ENCODE measurements at regions not wholly inside any gene's neighbourhood (a gene's known extent, or its start where the extent isn't known, plus 50 kb on each side); places are given as distances from the start of the nearest gene placed in this dataset.

GRCh38 chr3:82999777-83000176 is 1238.3 kb upstream of the GBE1 start:
- Histone ChIP-seq H3K36me3 (no peaks in the 10 kb centered on the region), H3K9me3 (peaks cover 0 to 6% (median 0%) of the 10 kb centered on the region in 3 donors), H3K27ac (no peak overlapping the region), H3K4me3 (no peak overlapping the region), H3K27me3 (no peaks in the 10 kb centered on the region), H3K4me1 (no peaks in the 10 kb centered on the region)
- TF ChIP-seq POLR2A (IDR thresholded peaks at IDR 0.05) (no peak), EP300 (IDR thresholded peaks at IDR 0.05) (no peak)
- WGBS, 2 donors (ENCODE audit: low coverage in 1 of 2), result 81 to 89% methylated on average over 1 of the region's 1 CpG
- no peak for ATAC-seq

- Histone ChIP-seq H3K27me3 (no peaks in the 10 kb centered on the region), H3K4me1 (no peaks in the 10 kb centered on the region), H3K9me3 (peaks cover 0 to 3% (median 0%) of the 10 kb centered on the region in 3 donors), H3K4me3 (no peak overlapping the region), H3K27ac (no peak overlapping the region), H3K36me3 (no peaks in the 10 kb centered on the region)
- 49 to 100% methylated on average over 1 to 3 of the region's 3 CpGs for WGBS, 2 donors (ENCODE audit: low coverage in 1 of 2)
- TF ChIP-seq EP300 (IDR thresholded peaks at IDR 0.05) (no peak), CTCF (IDR thresholded peaks at IDR 0.05) (no peak), POLR2A (IDR thresholded peaks at IDR 0.05) (no peak), POLR2AphosphoS5 (IDR thresholded peaks at IDR 0.05) (no peak)
- no peak for ATAC-seq
Measured at GRCh38 chr3:82978368-82978767, 1216.9 kb upstream of the GBE1 start.

- Histone ChIP-seq H3K4me3 (no peak overlapping the region), H3K4me1 (no peaks in the 10 kb centered on the region), H3K27ac (no peak overlapping the region), H3K36me3 (no peaks in the 10 kb centered on the region), H3K27me3 (no peaks in the 10 kb centered on the region), H3K9me3 (no peaks in the 10 kb centered on the region)
- 79% methylated on average over 3 of the region's 3 CpGs for WGBS, 2 donors (ENCODE audit: low coverage in 1 of 2)
- no peak for ATAC-seq
- TF ChIP-seq CTCF (IDR thresholded peaks at IDR 0.05) (no peak), POLR2A (IDR thresholded peaks at IDR 0.05) (no peak), EP300 (IDR thresholded peaks at IDR 0.05) (no peak), POLR2AphosphoS5 (IDR thresholded peaks at IDR 0.05) (no peak)
Measured at GRCh38 chr3:82977871-82978270, 1216.4 kb upstream of the GBE1 start.

GRCh38 chr3:82973791-82974190 is 1212.3 kb upstream of the GBE1 start:
- ATAC-seq, result no peak
- no peak for TF ChIP-seq POLR2AphosphoS5 (IDR thresholded peaks at IDR 0.05)
- TF ChIP-seq POLR2A (IDR thresholded peaks at IDR 0.05), result no peak
- TF ChIP-seq EP300 (IDR thresholded peaks at IDR 0.05), result no peak
- no peak for TF ChIP-seq CTCF (IDR thresholded peaks at IDR 0.05)
- Histone ChIP-seq H3K4me3 (no peak overlapping the region), H3K9me3 (no peaks in the 10 kb centered on the region), H3K27ac (no peak overlapping the region), H3K4me1 (no peaks in the 10 kb centered on the region), H3K27me3 (no peaks in the 10 kb centered on the region), H3K36me3 (no peaks in the 10 kb centered on the region)
- 57 to 71% methylated on average over 1 of the region's 1 CpG for WGBS, 2 donors (ENCODE audit: low coverage in 1 of 2)

GRCh38 chr3:82960379-82960778 is 1198.9 kb upstream of the GBE1 start:
- Histone ChIP-seq H3K27ac (no peak overlapping the region), H3K36me3 (no peaks in the 10 kb centered on the region), H3K4me3 (no peak overlapping the region), H3K27me3 (no peaks in the 10 kb centered on the region), H3K4me1 (no peaks in the 10 kb centered on the region), H3K9me3 (no peaks in the 10 kb centered on the region)
- ATAC-seq, result no peak
- TF ChIP-seq EP300 (IDR thresholded peaks at IDR 0.05), result no peak
- TF ChIP-seq POLR2AphosphoS5 (IDR thresholded peaks at IDR 0.05), result no peak
- TF ChIP-seq CTCF (IDR thresholded peaks at IDR 0.05), result no peak
- TF ChIP-seq POLR2A (IDR thresholded peaks at IDR 0.05), result no peak
